UCSD-AML1 (cell line): ENCODE measurements at regions not wholly inside any gene's neighbourhood (a gene's known extent, or its start where the extent isn't known, plus 50 kb on each side); places are given as distances from the start of the nearest gene placed in this dataset.

ENCODE experiments used
- DNase-seq: peaks from one replicate; lab custom pipeline; 2025; ENCODE audit not compliant: unreplicated experiment; lab: John Stamatoyannopoulos, UW

DNA sequence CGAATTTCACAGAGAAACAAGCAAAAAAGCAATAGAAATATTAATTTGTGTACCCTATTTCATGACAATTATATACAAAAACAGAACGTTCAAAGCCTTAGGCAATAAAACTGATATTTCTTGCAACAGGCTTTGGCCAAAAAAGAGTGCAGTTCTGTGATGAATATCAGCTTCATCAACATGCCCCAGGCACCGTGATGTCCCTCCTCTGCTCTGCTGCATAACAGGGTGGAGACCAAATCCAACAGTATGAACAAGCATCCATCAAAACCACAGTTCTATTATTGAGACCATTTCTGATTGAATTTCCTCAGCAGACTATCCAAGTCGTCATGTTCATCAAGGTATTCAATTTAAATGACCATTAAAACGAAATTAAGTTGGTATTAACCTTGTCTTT, 722.6 kb upstream of the NRSN1 start:
- no peak for DNase-seq

DNA sequence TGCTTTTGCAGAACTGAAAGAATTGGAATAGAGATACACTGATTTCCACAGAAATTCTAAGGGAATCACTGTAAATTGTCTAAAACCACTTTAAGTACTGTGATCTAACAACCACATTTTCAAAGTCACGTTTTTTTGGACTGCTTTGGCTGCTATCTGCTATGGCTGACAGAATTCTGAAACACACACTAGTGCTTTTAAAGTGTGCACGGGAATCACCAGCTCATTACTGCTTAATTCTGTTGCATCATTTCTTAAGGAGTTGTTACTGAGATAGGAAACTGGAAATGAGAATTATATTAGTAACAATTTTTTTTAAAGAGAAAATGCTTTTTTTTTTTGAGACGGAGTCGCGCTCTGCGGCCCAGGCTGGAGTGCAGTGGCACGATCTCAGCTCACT, 716.5 kb upstream of the NRSN1 start:
- no peak for DNase-seq

GRCh38 chr6:23410439-23410838, 715.6 kb upstream of the NRSN1 start:
- no peak for DNase-seq

GRCh38 chr6:23412770-23413169, 713.2 kb upstream of the NRSN1 start:
- no peak for DNase-seq

DNA sequence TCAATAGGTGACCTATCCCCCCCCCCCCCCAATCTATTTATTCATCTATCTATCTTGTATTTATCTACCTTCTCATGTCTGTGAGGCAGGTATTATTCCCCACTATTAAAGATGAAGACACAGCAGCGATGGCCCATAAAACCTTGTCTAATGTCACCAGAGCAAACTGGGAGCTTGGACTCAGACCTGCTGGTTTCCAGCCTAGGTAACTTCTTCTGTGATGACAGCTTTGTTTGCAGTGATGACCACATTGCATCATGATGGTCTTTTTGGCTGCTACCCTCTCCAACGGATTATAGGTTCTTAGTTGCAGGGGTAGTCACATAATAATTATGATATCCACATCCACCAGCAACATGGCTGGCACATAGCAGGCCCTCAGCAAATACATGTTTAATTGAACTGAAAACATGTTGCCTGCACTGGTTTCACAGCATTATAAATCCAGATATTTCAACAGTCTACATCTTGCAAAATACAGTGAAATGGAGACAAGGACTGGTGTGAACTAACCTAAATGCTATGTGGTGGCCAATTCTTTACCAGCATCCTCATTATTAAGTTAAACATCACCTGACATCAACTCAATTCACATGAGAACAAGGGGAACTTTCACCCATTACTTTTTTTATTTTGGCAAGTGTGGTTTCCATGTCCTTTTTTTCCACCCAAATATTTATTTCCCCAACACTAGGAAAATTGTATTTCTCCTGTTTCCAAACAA, 712.5 kb upstream of the NRSN1 start:
- DNase-seq, result no peak

GRCh38 chr6:23414051-23414445, 712.0 kb upstream of the NRSN1 start:
- no peak for DNase-seq

GRCh38 chr6:23414922-23415321, 711.1 kb upstream of the NRSN1 start:
- DNase-seq, result no peak

GRCh38 chr6:23415819-23416427, 710.1 kb upstream of the NRSN1 start:
- no peak for DNase-seq

DNA sequence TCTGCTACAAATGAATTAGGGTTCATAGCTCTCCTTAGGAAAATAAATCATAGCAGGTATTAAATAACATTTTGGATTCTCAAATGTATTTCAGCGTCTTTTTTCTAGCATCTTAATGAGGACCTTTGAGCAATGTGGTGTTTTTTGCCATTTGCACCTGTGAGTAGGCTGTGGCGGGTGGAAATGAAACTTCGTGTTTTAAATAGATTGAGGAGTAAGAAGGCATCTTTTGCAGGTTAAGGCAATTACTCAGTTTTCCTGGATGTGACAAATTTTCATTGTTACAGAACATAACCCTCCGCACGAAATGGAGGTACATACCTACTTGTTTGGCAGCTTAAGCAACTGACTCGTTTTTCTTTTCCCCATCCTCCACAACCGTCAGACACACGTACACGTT, 708.9 kb upstream of the NRSN1 start:
- no peak for DNase-seq

GRCh38 chr6:23418095-23418494, 707.9 kb upstream of the NRSN1 start:
- DNase-seq, result no peak

DNA sequence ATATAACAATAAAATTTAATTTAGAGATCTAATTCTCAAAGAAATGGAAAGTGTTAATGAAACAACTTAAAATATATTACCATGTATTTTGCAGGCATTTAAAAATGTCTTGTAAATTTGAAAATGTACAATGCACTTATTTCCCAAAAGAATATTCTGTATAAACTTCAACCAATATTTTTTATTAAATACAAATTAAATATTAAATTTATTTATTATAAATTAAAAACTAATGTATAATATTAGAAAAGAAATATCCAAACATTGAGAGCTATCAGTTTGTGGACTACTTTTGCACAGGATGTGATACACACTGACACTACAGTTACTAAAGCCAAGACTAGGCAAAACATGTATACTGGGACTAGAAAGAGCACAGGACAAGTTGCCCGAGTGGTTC, 707.0 kb upstream of the NRSN1 start:
- no peak for DNase-seq

- DNase-seq, result no peak
Measured at GRCh38 chr6:23420659-23421350, 705.2 kb upstream of the NRSN1 start.

DNA sequence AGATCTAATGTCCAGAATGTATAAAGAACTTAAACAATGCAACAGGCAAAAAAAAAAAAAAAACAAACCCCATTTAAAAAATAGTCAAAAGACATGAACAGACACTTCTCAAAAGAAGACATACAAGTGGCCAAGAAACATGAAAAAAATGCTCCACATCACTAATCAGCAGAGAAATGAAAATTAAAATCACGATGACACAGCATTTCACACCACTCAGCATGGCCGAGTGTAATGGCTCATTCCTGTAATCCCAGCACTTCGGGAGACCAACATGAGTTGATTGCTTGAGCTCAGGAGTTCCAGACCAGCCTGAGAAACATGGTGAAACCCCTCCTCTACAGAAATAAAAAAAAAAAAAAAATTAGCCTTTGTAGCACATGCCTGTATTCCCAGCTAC, 701.4 kb upstream of the NRSN1 start:
- no peak for DNase-seq

GRCh38 chr6:23435126-23435525, 690.9 kb upstream of the NRSN1 start:
- DNase-seq, result no peak

DNA sequence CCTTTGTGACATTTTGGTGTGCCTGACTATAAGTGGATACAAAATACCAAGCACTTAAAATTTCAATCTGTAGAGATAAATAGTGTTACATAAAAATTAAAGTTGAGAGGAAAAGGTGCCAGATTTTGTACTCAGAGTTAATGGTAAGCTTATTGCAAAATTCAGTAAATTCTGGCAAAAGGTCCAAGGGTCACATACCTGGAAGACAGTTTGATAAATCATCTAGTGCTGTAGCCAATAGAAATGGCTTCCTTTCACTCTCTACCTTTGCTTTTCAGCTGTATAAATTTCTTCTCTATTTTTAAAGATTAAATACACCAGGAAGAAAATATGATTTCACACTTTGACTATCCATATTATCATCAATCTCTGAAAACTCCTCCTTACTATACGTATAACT, 690.2 kb upstream of the NRSN1 start:
- DNase-seq, result no peak

GRCh38 chr6:23441808-23442461, 684.1 kb upstream of the NRSN1 start:
- no peak for DNase-seq

- no peak for DNase-seq
Measured at GRCh38 chr6:23445157-23445710, 680.8 kb upstream of the NRSN1 start.

DNA sequence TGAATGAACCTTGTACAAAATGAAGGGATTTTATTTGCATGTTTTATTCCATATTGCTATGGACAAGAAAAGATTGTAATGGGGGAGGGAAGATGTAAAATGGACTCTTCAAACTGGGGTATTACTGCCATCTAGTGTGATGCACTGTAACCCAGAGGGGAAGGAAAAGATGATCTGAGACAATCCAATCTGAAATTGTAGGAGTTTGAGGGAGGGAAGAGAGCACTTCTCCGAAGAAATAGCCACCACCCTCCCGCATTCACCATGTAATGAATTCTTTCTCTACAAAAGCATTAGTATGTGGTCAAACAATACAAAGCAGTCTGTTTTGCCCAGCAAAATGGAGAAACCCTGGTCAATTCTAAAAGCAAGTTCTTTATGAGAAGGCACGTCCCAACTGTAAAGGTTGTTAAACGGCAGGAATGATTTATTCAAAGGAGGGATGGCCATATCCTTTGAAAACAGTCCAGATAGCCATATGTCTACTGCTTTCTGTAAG, 679.5 kb upstream of the NRSN1 start:
- DNase-seq, result no peak

GRCh38 chr6:23447731-23448130, 678.3 kb upstream of the NRSN1 start:
- no peak for DNase-seq

DNA sequence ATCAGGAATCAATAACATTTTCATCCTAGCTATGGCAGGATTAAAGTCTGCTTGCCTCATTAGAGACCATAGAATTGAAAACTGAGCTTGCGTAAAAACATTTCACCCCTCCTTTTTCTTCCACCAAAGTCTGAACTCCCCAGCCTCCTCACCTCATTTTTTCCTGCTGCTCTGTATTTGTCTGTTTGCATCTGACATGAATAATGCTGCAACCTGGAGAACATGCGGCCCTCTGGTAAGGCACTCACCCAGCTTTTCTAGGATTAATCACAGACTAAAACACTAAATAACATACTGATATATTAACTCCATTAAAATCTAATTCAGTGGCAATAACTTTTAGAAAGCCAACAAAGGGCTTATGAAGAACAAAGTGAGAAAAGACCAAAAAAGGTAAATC, 677.7 kb upstream of the NRSN1 start:
- no peak for DNase-seq
